HL-60 (cell line): ENCODE measurements at regions not wholly inside any gene's neighbourhood (a gene's known extent, or its start where the extent isn't known, plus 50 kb on each side); places are given as distances from the start of the nearest gene placed in this dataset.

ENCODE experiments used
- DNase-seq, 2 experiments: peaks; one replicate each; pipeline ENCODE4 v3.0.0-alpha.2; 2010 to 2020; ENCODE audit warnings: low read depth in 1 of 2, low spot score in 1 of 2
- H3K27ac ChIP-seq: fragments of 250-450 bp; sonication (Bioruptor Pico); replicated peaks from 2 replicates; pipeline ENCODE4 v1.5.1; 2020; ENCODE audit warnings: mild to moderate bottlenecking, moderate library complexity
- H3K27me3 ChIP-seq: fragments of 250-450 bp; sonication (Bioruptor Pico); 2 replicates; pipeline ENCODE4 v1.5.1; 2021; ENCODE audit warnings: mild to moderate bottlenecking, moderate library complexity; ENCODE audit not compliant: insufficient read depth, poor library complexity, severe bottlenecking
- H3K4me3 ChIP-seq: replicated peaks from 2 replicates; pipeline ENCODE4 v1.5.1; 2011; ENCODE audit warnings: mild to moderate bottlenecking, control low read depth, low read length; ENCODE audit not compliant: insufficient read depth
- CTCF ChIP-seq: IDR thresholded peaks from one replicate; pipeline ENCODE4 v1.5.1; 2011; ENCODE audit warnings: low read length, control low read depth, inconsistent platforms; ENCODE audit not compliant: insufficient read depth
- GABPA ChIP-seq: IDR thresholded peaks from 2 replicates; pipeline ENCODE4 v1.6.1; 2012; ENCODE audit warnings: low read depth
- POLR2AphosphoS5 ChIP-seq: IDR thresholded peaks from 2 replicates; pipeline ENCODE4 v1.6.1; 2012; ENCODE audit warnings: low read depth
- REST ChIP-seq: IDR thresholded peaks from 2 replicates; pipeline ENCODE4 v1.6.1; 2012; ENCODE audit warnings: low read depth; ENCODE audit not compliant: insufficient replicate concordance
- SPI1 ChIP-seq: IDR thresholded peaks from 2 replicates; pipeline ENCODE4 v1.6.1; 2012; ENCODE audit warnings: low read depth, mild to moderate bottlenecking, borderline replicate concordance

DNA sequence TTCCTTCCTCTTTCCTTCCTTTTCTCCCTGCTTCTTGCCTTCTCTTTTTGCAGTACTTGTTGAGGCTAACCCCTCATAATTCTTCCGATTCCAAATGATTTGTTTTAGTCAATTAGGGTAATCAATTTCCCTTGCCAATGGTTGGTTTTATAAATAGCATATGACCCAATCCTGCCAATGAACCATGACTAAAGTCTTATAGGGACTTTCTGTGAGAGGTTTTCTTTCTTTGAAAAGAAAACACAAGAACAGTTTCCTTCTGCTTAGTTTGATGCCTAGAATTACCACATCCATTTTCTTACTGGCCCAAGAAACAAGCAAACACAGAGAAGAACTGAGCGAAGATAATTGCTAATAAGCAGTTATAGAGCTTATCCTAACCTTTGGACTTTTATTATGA, 292.5 kb upstream of the SATB1 start:
- DNase-seq = no peak
- H3K27me3 ChIP-seq = no peaks in the 10 kb centered on the region
- H3K4me3 ChIP-seq = no peak overlapping the region
- TF ChIP-seq POLR2AphosphoS5 (no peak), REST (no peak), GABPA (no peak), SPI1 (no peak), CTCF (no peak)
- no peak overlapping the region for H3K27ac ChIP-seq

- DNase-seq = no peak
- Histone ChIP-seq H3K27ac (no peak overlapping the region), H3K27me3 (no peaks in the 10 kb centered on the region), H3K4me3 (no peak overlapping the region)
- TF ChIP-seq CTCF (no peak), SPI1 (no peak), REST (no peak), POLR2AphosphoS5 (no peak), GABPA (no peak)
Observed at GRCh38 chr3:18716821-18717220, 291.7 kb upstream of the SATB1 start.

GRCh38 chr3:18716101-18716500, 291.0 kb upstream of the SATB1 start:
- Histone ChIP-seq H3K27me3 (no peaks in the 10 kb centered on the region), H3K27ac (no peak overlapping the region), H3K4me3 (no peak overlapping the region)
- no peak for DNase-seq
- no peak for TF ChIP-seq SPI1
- TF ChIP-seq CTCF = no peak
- no peak for TF ChIP-seq GABPA
- no peak for TF ChIP-seq REST
- TF ChIP-seq POLR2AphosphoS5 = no peak
